ENCODE measurements at regions not wholly inside any gene's neighbourhood (a gene's known extent, or its start where the extent isn't known, plus 50 kb on each side); places are given as distances from the start of the nearest gene placed in this dataset.

GRCh38 chr14:22391908-22392565, 197.0 kb downstream of the DAD1 start:
- TF ChIP-seq EP300 (IDR thresholded peaks at IDR 0.05; ENCODE audit: borderline replicate concordance) (no peak), CREB1 (IDR thresholded peaks at IDR 0.05; ENCODE audit: low read depth) (no peak), ZBTB7A (IDR thresholded peaks at IDR 0.05; ENCODE audit: low read depth) (no peak), TAF1 (IDR thresholded peaks at IDR 0.05; ENCODE audit: low read depth) (no peak), NFIC (IDR thresholded peaks at IDR 0.05) (peak; percentile 39), CEBPB (IDR thresholded peaks at IDR 0.05) (no peak), RAD21 (IDR thresholded peaks at IDR 0.05; ENCODE audit: low read depth) (peak; percentile 100), EGR1 (IDR thresholded peaks at IDR 0.05) (no peak), REST (IDR thresholded peaks at IDR 0.05; ENCODE audit: low read depth) (no peak), FOXM1 (IDR thresholded peaks at IDR 0.05; ENCODE audit: borderline replicate concordance, low read depth) (no peak)
